ENCODE measurements at regions not wholly inside any gene's neighbourhood (a gene's known extent, or its start where the extent isn't known, plus 50 kb on each side); places are given as distances from the start of the nearest gene placed in this dataset.

- Histone ChIP-seq H3K27ac (ENCODE audit: extremely low read depth, low read depth, low read length) (no peak overlapping the region), H3K79me2 (ENCODE audit: control insufficient read depth, insufficient read depth, low read length) (no peaks in the 10 kb centered on the region), H3K4me1 (replicated peaks in 1 of 2; ENCODE audit: control insufficient read depth in 2 of 2, insufficient read depth in 2 of 2, low read length in 2 of 2) (no peaks in the 10 kb centered on the region), H3K4me2 (ENCODE audit: insufficient read depth, low read length) (no peak overlapping the region), H3K36me3 (ENCODE audit: control insufficient read depth, insufficient read depth, low read length) (no peaks in the 10 kb centered on the region), H3K9me1 (ENCODE audit: control insufficient read depth, insufficient read depth, low read length) (no peaks in the 10 kb centered on the region), H4K20me1 (replicated peaks; ENCODE audit: control insufficient read depth, insufficient read depth, low read length) (no peaks in the 10 kb centered on the region), H3K27me3 (ENCODE audit: control insufficient read depth in 2 of 2, insufficient read depth in 2 of 2, low read length in 2 of 2) (no peaks in the 10 kb centered on the region), H3K4me3 (no peak overlapping the region), H3K9ac (ENCODE audit: insufficient read depth in 1 of 2, low read depth in 2 of 2, low read length in 2 of 2) (no peak overlapping the region), H3K9me3 (replicated peaks; ENCODE audit: control insufficient read depth, insufficient read depth, low read depth, low read length) (no peaks in the 10 kb centered on the region; the same call in 1 of the 2 replicates), H2AFZ (ENCODE audit: low read depth, low read length) (no peak overlapping the region)
- no peak for TF ChIP-seq ZSCAN29 (IDR thresholded peaks at IDR 0.05)
- no peak for TF ChIP-seq ELF2 (CRISPR knock-in tag; IDR thresholded peaks at IDR 0.05)
- TF ChIP-seq DLX4 (CRISPR knock-in tag; IDR thresholded peaks at IDR 0.05), result no peak
- TF ChIP-seq ZNF232 (CRISPR knock-in tag; IDR thresholded peaks at IDR 0.05), result no peak
- no peak for TF ChIP-seq USF2 (CRISPR knock-in tag; IDR thresholded peaks at IDR 0.05)
- no peak for TF ChIP-seq ZNF77 (CRISPR knock-in tag; IDR thresholded peaks at IDR 0.05)
- ATAC-seq (no peak), FAIRE-seq (no peak), DNase-seq (ENCODE audit: extremely low read depth in 1 of 4, low spot score in 3 of 4) (no peak)
- intact Hi-C loops (cut with micrococcal nuclease), result no loop called here
- in situ Hi-C loops (cut with MboI), result no loop called here
- CTCF ChIA-PET (ENCODE audit: low intra/inter-chr PET ratio), result no interaction called here
- 0% methylated on average over 1 of the region's 1 CpG for WGBS (ENCODE audit: insufficient coverage, low coverage, missing lambda C conversion rate)
- POLR2A ChIA-PET, result no interaction called here
- BruUV-seq (replicated peaks), result no TSS peak
Observed at GRCh38 chr11:39690856-39691255, 1768.6 kb downstream of the LRRC4C start.
